SK-N-SH treated with all-trans-retinoic acid at 6 μM for 48 hours (cell line): ENCODE measurements at regions not wholly inside any gene's neighbourhood (a gene's known extent, or its start where the extent isn't known, plus 50 kb on each side); places are given as distances from the start of the nearest gene placed in this dataset.

Experiments
- ATAC-seq: fragments of 200-7000 bp; cut with Tn5 transposase; 3 replicates; pipeline ENCODE4 v1.9.1; 2020; ENCODE audit warnings: mild to moderate bottlenecking, moderate library complexity
- ARNTL ChIP-seq: fragments of 450-650 bp; formaldehyde crosslinking; IDR thresholded peaks from 2 replicates; pipeline ENCODE4 v1.5.0; 2020; ENCODE audit warnings: low read depth, mild to moderate bottlenecking, moderate library complexity, borderline replicate concordance
- BACH2 ChIP-seq: fragments of 250-450 bp; sonication (Bioruptor Pico); IDR thresholded peaks from 2 replicates; pipeline ENCODE4 v1.9.0; 2021; ENCODE audit warnings: mild to moderate bottlenecking, borderline replicate concordance
- CSDC2 ChIP-seq: fragments of 250-450 bp; sonication (Bioruptor Pico); IDR thresholded peaks from 2 replicates; pipeline ENCODE4 v1.5.0; 2020; ENCODE audit warnings: mild to moderate bottlenecking, moderate library complexity
- CSRNP3 ChIP-seq: fragments of 250-450 bp; sonication (Bioruptor Pico); IDR thresholded peaks from 2 replicates; pipeline ENCODE4 v1.5.1; 2021; ENCODE audit warnings: mild to moderate bottlenecking, moderate library complexity
- ESRRG ChIP-seq: fragments of 250-450 bp; sonication (Bioruptor Pico); IDR thresholded peaks from 2 replicates; pipeline ENCODE4 v1.6.1; 2021; ENCODE audit warnings: mild to moderate bottlenecking
- GLIS3 ChIP-seq: fragments of 250-450 bp; sonication (Bioruptor Pico); IDR thresholded peaks from 2 replicates; pipeline ENCODE4 v1.5.0; 2020; ENCODE audit warnings: mild to moderate bottlenecking, moderate library complexity
- PATZ1 ChIP-seq: fragments of 250-450 bp; sonication (Bioruptor Pico); IDR thresholded peaks from 2 replicates; pipeline ENCODE4 v1.8.0; 2020; ENCODE audit warnings: mild to moderate bottlenecking, moderate library complexity, borderline replicate concordance
- POU6F1 ChIP-seq: fragments of 250-450 bp; sonication (Bioruptor Pico); IDR thresholded peaks from 2 replicates; pipeline ENCODE4 v1.8.0; 2021; ENCODE audit warnings: low read depth, mild to moderate bottlenecking, moderate library complexity, borderline replicate concordance
- PPARA ChIP-seq: fragments of 250-450 bp; sonication (Bioruptor Pico); IDR thresholded peaks from 2 replicates; pipeline ENCODE4 v1.5.0; 2020; ENCODE audit warnings: mild to moderate bottlenecking, borderline replicate concordance
- RARB ChIP-seq: fragments of 250-450 bp; sonication (Bioruptor Pico); IDR thresholded peaks from 2 replicates; pipeline ENCODE4 v1.8.0; 2021; ENCODE audit warnings: mild to moderate bottlenecking, moderate library complexity
- TOX ChIP-seq: fragments of 250-450 bp; sonication (Bioruptor Pico); IDR thresholded peaks from 2 replicates; pipeline ENCODE4 v1.8.0; 2021; ENCODE audit warnings: mild to moderate bottlenecking, moderate library complexity, borderline replicate concordance
- ZC3H10 ChIP-seq: fragments of 250-450 bp; sonication (Bioruptor Pico); IDR thresholded peaks from 2 replicates; pipeline ENCODE4 v1.5.1; 2021; ENCODE audit warnings: mild to moderate bottlenecking, moderate library complexity
- ZFP3 ChIP-seq: fragments of 250-450 bp; sonication (Bioruptor Pico); IDR thresholded peaks from 2 replicates; pipeline ENCODE4 v1.5.0; 2020; ENCODE audit warnings: mild to moderate bottlenecking, moderate library complexity
- ZFP30 ChIP-seq: fragments of 450-650 bp; formaldehyde crosslinking; IDR thresholded peaks from 2 replicates; pipeline ENCODE4 v1.5.0; 2022; ENCODE audit warnings: mild to moderate bottlenecking, moderate library complexity
- ZNF565 ChIP-seq: fragments of 450-650 bp; formaldehyde crosslinking; conservative IDR thresholded peaks from 2 replicates; pipeline ENCODE4 v1.5.0; 2020; ENCODE audit warnings: low read depth, mild to moderate bottlenecking, moderate library complexity
- ZNF70 ChIP-seq: fragments of 450-650 bp; formaldehyde crosslinking; IDR thresholded peaks from 2 replicates; pipeline ENCODE4 v1.5.0; 2020; ENCODE audit warnings: mild to moderate bottlenecking, moderate library complexity
- ZNF8 ChIP-seq: fragments of 450-650 bp; formaldehyde crosslinking; IDR thresholded peaks from 2 replicates; pipeline ENCODE4 v1.5.0; 2020; ENCODE audit warnings: mild to moderate bottlenecking, moderate library complexity
- TF ChIP-seq, protein P1 (sequence below): fragments of 250-450 bp; sonication (Bioruptor Pico); IDR thresholded peaks from 2 replicates; pipeline ENCODE4 v1.5.0; 2020; ENCODE audit warnings: mild to moderate bottlenecking, moderate library complexity
- TF ChIP-seq, protein P2 (sequence below): fragments of 250-450 bp; sonication (Bioruptor Pico); IDR thresholded peaks from 2 replicates; pipeline ENCODE4 v1.5.1; 2020; ENCODE audit warnings: low read depth, mild to moderate bottlenecking, moderate library complexity

DNA sequence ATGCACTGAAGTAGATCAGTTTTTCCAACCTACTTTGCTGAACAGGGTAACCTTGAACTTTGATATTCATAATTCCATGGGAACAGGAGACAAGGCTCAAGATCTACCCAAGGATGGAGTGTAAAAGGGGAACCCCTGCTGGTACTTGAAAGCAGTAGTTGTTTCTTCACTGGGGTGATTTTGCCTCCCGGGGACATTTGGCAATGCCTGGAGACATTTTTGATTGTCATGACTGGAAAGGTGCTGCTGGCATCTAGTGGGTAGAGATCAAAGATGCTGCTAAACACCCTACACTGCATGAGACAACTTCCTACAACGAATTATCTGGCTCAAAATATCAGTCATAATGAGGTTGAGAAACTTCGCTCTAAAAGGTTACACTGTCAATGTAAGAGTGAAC, 214.8 kb upstream of the CTBP2 start:
- no peak for TF ChIP-seq ZFP3 (CRISPR knock-in tag)
- TF ChIP-seq RARB (CRISPR knock-in tag) = no peak
- TF ChIP-seq TOX (CRISPR knock-in tag) = no peak
- no peak for TF ChIP-seq GLIS3 (CRISPR knock-in tag)
- no peak for TF ChIP-seq ZNF565 (CRISPR knock-in tag)
- no peak for TF ChIP-seq ZNF8 (CRISPR knock-in tag)
- no peak for ATAC-seq

- no peak for ATAC-seq
These were observed 213.2 kb upstream of the CTBP2 start for GRCh38 chr10:125373546-125373945.

DNA sequence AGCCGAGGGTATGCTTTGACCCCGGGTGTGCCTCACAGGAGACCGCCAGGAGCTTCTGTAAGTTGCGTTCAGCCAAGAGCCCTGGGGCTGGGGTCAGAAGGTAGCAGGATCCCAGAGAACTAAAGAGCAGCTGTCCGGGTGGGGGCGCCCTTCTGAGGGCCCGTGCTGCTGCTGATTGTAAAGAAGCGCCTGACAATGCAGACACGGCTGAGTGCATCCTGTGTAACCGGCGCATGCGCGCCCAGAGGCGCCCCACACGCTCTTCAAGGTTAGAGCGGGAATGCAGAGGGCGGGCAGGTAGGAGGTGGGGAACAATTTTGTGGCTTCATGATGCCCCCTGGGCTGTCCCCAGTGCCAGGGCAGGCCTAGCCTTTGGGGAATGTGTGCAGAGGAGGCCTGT, 210.2 kb upstream of the CTBP2 start:
- ATAC-seq = no peak
- TF ChIP-seq POU6F1 (CRISPR knock-in tag) (no peak), ZNF565 (CRISPR knock-in tag) (no peak), ZNF70 (no peak), ZFP30 (CRISPR knock-in tag) (no peak), ESRRG (CRISPR knock-in tag) (no peak), GLIS3 (CRISPR knock-in tag) (no peak), CSDC2 (CRISPR knock-in tag) (no peak), ZFP3 (CRISPR knock-in tag) (no peak)
- TF ChIP-seq, protein P1, sequence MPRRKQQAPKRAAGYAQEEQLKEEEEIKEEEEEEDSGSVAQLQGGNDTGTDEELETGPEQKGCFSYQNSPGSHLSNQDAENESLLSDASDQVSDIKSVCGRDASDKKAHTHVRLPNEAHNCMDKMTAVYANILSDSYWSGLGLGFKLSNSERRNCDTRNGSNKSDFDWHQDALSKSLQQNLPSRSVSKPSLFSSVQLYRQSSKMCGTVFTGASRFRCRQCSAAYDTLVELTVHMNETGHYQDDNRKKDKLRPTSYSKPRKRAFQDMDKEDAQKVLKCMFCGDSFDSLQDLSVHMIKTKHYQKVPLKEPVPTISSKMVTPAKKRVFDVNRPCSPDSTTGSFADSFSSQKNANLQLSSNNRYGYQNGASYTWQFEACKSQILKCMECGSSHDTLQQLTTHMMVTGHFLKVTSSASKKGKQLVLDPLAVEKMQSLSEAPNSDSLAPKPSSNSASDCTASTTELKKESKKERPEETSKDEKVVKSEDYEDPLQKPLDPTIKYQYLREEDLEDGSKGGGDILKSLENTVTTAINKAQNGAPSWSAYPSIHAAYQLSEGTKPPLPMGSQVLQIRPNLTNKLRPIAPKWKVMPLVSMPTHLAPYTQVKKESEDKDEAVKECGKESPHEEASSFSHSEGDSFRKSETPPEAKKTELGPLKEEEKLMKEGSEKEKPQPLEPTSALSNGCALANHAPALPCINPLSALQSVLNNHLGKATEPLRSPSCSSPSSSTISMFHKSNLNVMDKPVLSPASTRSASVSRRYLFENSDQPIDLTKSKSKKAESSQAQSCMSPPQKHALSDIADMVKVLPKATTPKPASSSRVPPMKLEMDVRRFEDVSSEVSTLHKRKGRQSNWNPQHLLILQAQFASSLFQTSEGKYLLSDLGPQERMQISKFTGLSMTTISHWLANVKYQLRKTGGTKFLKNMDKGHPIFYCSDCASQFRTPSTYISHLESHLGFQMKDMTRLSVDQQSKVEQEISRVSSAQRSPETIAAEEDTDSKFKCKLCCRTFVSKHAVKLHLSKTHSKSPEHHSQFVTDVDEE (CRISPR knock-in tag) = no peak
- TF ChIP-seq, protein P2, sequence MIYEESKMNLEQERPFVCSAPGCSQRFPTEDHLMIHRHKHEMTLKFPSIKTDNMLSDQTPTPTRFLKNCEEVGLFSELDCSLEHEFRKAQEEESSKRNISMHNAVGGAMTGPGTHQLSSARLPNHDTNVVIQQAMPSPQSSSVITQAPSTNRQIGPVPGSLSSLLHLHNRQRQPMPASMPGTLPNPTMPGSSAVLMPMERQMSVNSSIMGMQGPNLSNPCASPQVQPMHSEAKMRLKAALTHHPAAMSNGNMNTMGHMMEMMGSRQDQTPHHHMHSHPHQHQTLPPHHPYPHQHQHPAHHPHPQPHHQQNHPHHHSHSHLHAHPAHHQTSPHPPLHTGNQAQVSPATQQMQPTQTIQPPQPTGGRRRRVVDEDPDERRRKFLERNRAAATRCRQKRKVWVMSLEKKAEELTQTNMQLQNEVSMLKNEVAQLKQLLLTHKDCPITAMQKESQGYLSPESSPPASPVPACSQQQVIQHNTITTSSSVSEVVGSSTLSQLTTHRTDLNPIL (CRISPR knock-in tag) = no peak

More at GRCh38 chr10:125373546-125373945, 213.2 kb upstream of the CTBP2 start:
- TF ChIP-seq PPARA (no peak), ZC3H10 (no peak), CSRNP3 (CRISPR knock-in tag) (no peak), ZNF70 (no peak), BACH2 (no peak), GLIS3 (CRISPR knock-in tag) (no peak), TOX (CRISPR knock-in tag) (no peak), PATZ1 (no peak), ESRRG (CRISPR knock-in tag) (no peak), ARNTL (CRISPR knock-in tag) (no peak), ZFP3 (CRISPR knock-in tag) (no peak), RARB (CRISPR knock-in tag) (no peak)
- TF ChIP-seq, protein P1 (CRISPR knock-in tag) = no peak
- TF ChIP-seq, protein P2 (CRISPR knock-in tag) = no peak
